UCSD-AML1 (cell line): ENCODE measurements at regions not wholly inside any gene's neighbourhood (a gene's known extent, or its start where the extent isn't known, plus 50 kb on each side); places are given as distances from the start of the nearest gene placed in this dataset.

ENCODE experiments used
- DNase-seq: peaks from one replicate; lab custom pipeline; 2025; ENCODE audit not compliant: unreplicated experiment; lab: John Stamatoyannopoulos, UW

GRCh38 chr3:113136071-113136470 is 75.3 kb upstream of the BOC start:
- peak; percentile 14 for DNase-seq

- DNase-seq: no peak
Observed at GRCh38 chr3:113136544-113136943, 74.8 kb upstream of the BOC start.

GRCh38 chr3:113138839-113139743 is 72.3 kb upstream of the BOC start:
- DNase-seq: no peak

GRCh38 chr3:113140876-113141275 is 70.5 kb upstream of the BOC start:
- DNase-seq: peak; percentile 22

GRCh38 chr3:113141543-113141942 is 69.8 kb upstream of the BOC start:
- no peak for DNase-seq

GRCh38 chr3:113142476-113142875 is 68.9 kb upstream of the BOC start:
- no peak for DNase-seq

- no peak for DNase-seq
Observed at GRCh38 chr3:113143353-113143752, 68.0 kb upstream of the BOC start.

GRCh38 chr3:113147681-113148261 is 63.6 kb upstream of the BOC start:
- DNase-seq: no peak

- DNase-seq: no peak
Observed at GRCh38 chr3:113148284-113148683, 63.1 kb upstream of the BOC start.

GRCh38 chr3:113150250-113150649 is 61.1 kb upstream of the BOC start:
- DNase-seq: no peak

GRCh38 chr3:113151461-113152031 is 59.8 kb upstream of the BOC start:
- no peak for DNase-seq

- DNase-seq: no peak
Observed at GRCh38 chr3:113152849-113153248, 58.5 kb upstream of the BOC start.

- DNase-seq: no peak
Observed at GRCh38 chr3:113153499-113154107, 57.8 kb upstream of the BOC start.

GRCh38 chr3:113156816-113157333 is 54.5 kb upstream of the BOC start:
- no peak for DNase-seq

GRCh38 chr3:113157408-113158030 is 53.8 kb upstream of the BOC start:
- no peak for DNase-seq

GRCh38 chr3:113158171-113158570 is 53.2 kb upstream of the BOC start:
- no peak for DNase-seq
